ENCODE measurements at regions not wholly inside any gene's neighbourhood (a gene's known extent, or its start where the extent isn't known, plus 50 kb on each side); places are given as distances from the start of the nearest gene placed in this dataset.

- TF ChIP-seq SUZ12 (IDR thresholded peaks at IDR 0.05) = no peak
- TF ChIP-seq SP1 (IDR thresholded peaks at IDR 0.05) = no peak
- TF ChIP-seq TARDBP (IDR thresholded peaks at IDR 0.05) = no peak
- TF ChIP-seq BHLHE40 (IDR thresholded peaks at IDR 0.05; ENCODE audit: borderline replicate concordance) = no peak
- TF ChIP-seq NFRKB (IDR thresholded peaks at IDR 0.05) = no peak
- no peak for TF ChIP-seq ELF4 (IDR thresholded peaks at IDR 0.05)
- TF ChIP-seq FOXK2 (IDR thresholded peaks at IDR 0.05) = no peak
- TF ChIP-seq PKNOX1 (IDR thresholded peaks at IDR 0.05) = no peak
- no peak for TF ChIP-seq FOXA1 (IDR thresholded peaks at IDR 0.05)
- no peak for TF ChIP-seq ARNT (IDR thresholded peaks at IDR 0.05)
Observed at GRCh38 chr18:51611326-51611725, 413.8 kb upstream of the MEX3C start.
